GM23338 (cell line): ENCODE measurements at regions not wholly inside any gene's neighbourhood (a gene's known extent, or its start where the extent isn't known, plus 50 kb on each side); places are given as distances from the start of the nearest gene placed in this dataset.

Experiments used
- ATAC-seq: fragments of 200-7000 bp; cut with Tn5 transposase; 3 replicates; pipeline ENCODE4 v1.9.1; 2020
- DNase-seq: peaks from one replicate; pipeline ENCODE4 v3.0.0-alpha.2; 2015; ENCODE audit warnings: low spot score
- H2AFZ ChIP-seq: fragments of 200-600 bp; sonication (generic); 2 replicates; pipeline ENCODE4 v1.8.0; 2016; ENCODE audit warnings: antibody characterized with exemption, mild to moderate bottlenecking, moderate library complexity
- H3F3A ChIP-seq: fragments of 200-600 bp; sonication (generic); replicated peaks from 2 replicates; pipeline ENCODE4 v1.8.0; 2017; ENCODE audit warnings: antibody characterized with exemption, mixed run types, low read depth
- H3K27ac ChIP-seq: fragments of 200-600 bp; sonication (generic); 2 replicates; pipeline ENCODE4 v1.6.1; 2016; ENCODE audit warnings: low read depth
- H3K27me3 ChIP-seq: fragments of 200-600 bp; sonication (generic); 2 replicates; pipeline ENCODE4 v1.8.0; 2016; ENCODE audit warnings: mild to moderate bottlenecking, mixed run types, moderate library complexity; ENCODE audit not compliant: insufficient read depth
- H3K36me3 ChIP-seq: fragments of 200-600 bp; sonication (generic); 2 replicates; pipeline ENCODE4 v1.8.0; 2016; ENCODE audit warnings: mild to moderate bottlenecking; ENCODE audit not compliant: insufficient read depth
- H3K4me1 ChIP-seq: fragments of 200-600 bp; sonication (generic); 2 replicates; pipeline ENCODE4 v1.8.0; 2016; ENCODE audit warnings: mild to moderate bottlenecking, moderate library complexity; ENCODE audit not compliant: insufficient read depth
- H3K4me2 ChIP-seq: fragments of 200-600 bp; sonication (generic); 2 replicates; pipeline ENCODE4 v1.7.1; 2017; ENCODE audit warnings: mixed run types
- H3K4me3 ChIP-seq: fragments of 200-600 bp; sonication (generic); 2 replicates; pipeline ENCODE4 v1.6.1; 2016; ENCODE audit warnings: mixed run types
- H3K79me2 ChIP-seq: fragments of 200-600 bp; sonication (generic); replicated peaks from 2 replicates; pipeline ENCODE4 v1.8.0; 2017; ENCODE audit warnings: mild to moderate bottlenecking; ENCODE audit not compliant: insufficient read depth
- H3K9me2 ChIP-seq: fragments of 200-600 bp; sonication (generic); 2 replicates; pipeline ENCODE4 v1.8.0; 2017; ENCODE audit not compliant: insufficient read depth
- H4K20me1 ChIP-seq: fragments of 200-600 bp; sonication (generic); replicated peaks from 2 replicates; pipeline ENCODE4 v1.8.0; 2017; ENCODE audit warnings: mild to moderate bottlenecking; ENCODE audit not compliant: insufficient read depth
- H3K27ac Mint-ChIP-seq: 2 replicates; pipeline ENCODE4 v1.8.0; 2020; ENCODE audit warnings: inconsistent platforms, mild to moderate bottlenecking, moderate library complexity, mixed read lengths
- H3K27me3 Mint-ChIP-seq: 3 replicates; pipeline ENCODE4 v1.8.0; 2022; ENCODE audit warnings: low read depth, mild to moderate bottlenecking, moderate library complexity, mixed read lengths, inconsistent platforms; ENCODE audit not compliant: insufficient read depth, poor library complexity
- H3K36me3 Mint-ChIP-seq: 3 replicates; pipeline ENCODE4 v1.8.0; 2021; ENCODE audit warnings: low read depth, mild to moderate bottlenecking, inconsistent platforms, moderate library complexity, mixed read lengths
- H3K4me1 Mint-ChIP-seq: 3 replicates; pipeline ENCODE4 v1.8.0; 2020; ENCODE audit warnings: mild to moderate bottlenecking, inconsistent platforms, mixed read lengths
- H3K4me3 Mint-ChIP-seq: 3 replicates; pipeline ENCODE4 v1.8.0; 2021; ENCODE audit warnings: moderate library complexity, mild to moderate bottlenecking, inconsistent platforms, mixed read lengths
- H3K9me3 Mint-ChIP-seq: 3 replicates; pipeline ENCODE4 v1.8.0; 2020; ENCODE audit warnings: moderate library complexity, mild to moderate bottlenecking, inconsistent platforms, mixed read lengths
- CTCF ChIP-seq, 2 experiments: fragments of 200-600 bp in 1 of 2; sonication (generic) in 1 of 2; conservative IDR thresholded peaks; 2 replicates each; pipeline versions ENCODE4 v1.5.1 to v1.6.1; 2016 to 2017; ENCODE audit warnings: antibody characterized with exemption in 2 of 2, low read depth in 2 of 2, mild to moderate bottlenecking in 2 of 2, moderate library complexity in 1 of 2
- ETS1 ChIP-seq: IDR thresholded peaks from 2 replicates; pipeline ENCODE4 v1.6.1; 2016; ENCODE audit warnings: antibody characterized with exemption
- JUNB ChIP-seq: IDR thresholded peaks from one replicate; pipeline ENCODE4 v1.6.1; 2016; ENCODE audit warnings: antibody characterized with exemption; ENCODE audit not compliant: unreplicated experiment
- STAT1 ChIP-seq: IDR thresholded peaks from one replicate; pipeline ENCODE4 v1.6.1; 2016; ENCODE audit warnings: antibody characterized with exemption; ENCODE audit not compliant: unreplicated experiment
- ZNF331 ChIP-seq: fragments of 250-450 bp; sonication (Bioruptor Pico); IDR thresholded peaks from 2 replicates; pipeline ENCODE4 v1.5.0; 2020; ENCODE audit warnings: low read depth, mild to moderate bottlenecking, moderate library complexity

GRCh38 chr4:125735102-125735501 is 420.3 kb downstream of the FAT4 start:
- no peak for TF ChIP-seq ZNF331
- Mint-ChIP-seq H3K4me1 (peaks cover 40% of the 10 kb centered on the region), H3K36me3 (peaks cover 7% of the 10 kb centered on the region; the same call in 2 of the 3 replicates), H3K27me3 (no peaks in the 10 kb centered on the region), H3K27ac (peak overlapping the region; percentile 49), H3K9me3 (no peaks in the 10 kb centered on the region), H3K4me3 (no peak overlapping the region)
- Histone ChIP-seq H4K20me1 (no peaks in the 10 kb centered on the region), H3K36me3 (no peaks in the 10 kb centered on the region), H2AFZ (no peak overlapping the region), H3K27ac (0 out of 2 replicates have a peak overlapping the region, but pooled peaks have one; percentile 0), H3F3A (no peaks in the 10 kb centered on the region), H3K4me1 (peaks cover 16% of the 10 kb centered on the region), H3K79me2 (no peaks in the 10 kb centered on the region), H3K9me2 (no peaks in the 10 kb centered on the region), H3K27me3 (no peaks in the 10 kb centered on the region), H3K4me3 (no peak overlapping the region), H3K4me2 (no peak overlapping the region)
- peak; percentile 64 for DNase-seq
- ATAC-seq: peak; percentile 92

GRCh38 chr4:125736057-125736456 is 421.3 kb downstream of the FAT4 start:
- peak overlapping the region; percentile 90 for H3K27ac Mint-ChIP-seq
- H3K36me3 Mint-ChIP-seq: peaks cover 7% of the 10 kb centered on the region; the same call in 2 of the 3 replicates
- peaks cover 35% of the 10 kb centered on the region for H3K4me1 Mint-ChIP-seq
- peak; percentile 40 to 41 for TF ChIP-seq CTCF (conservative IDR thresholded peaks at IDR 0.05; ENCODE audit: low read depth in 2 of 2)
- TF ChIP-seq ETS1: no peak
- no peak overlapping the region for H3K4me3 Mint-ChIP-seq
- H3K9me3 Mint-ChIP-seq: no peaks in the 10 kb centered on the region
- no peak; the same call in 2 of the 3 replicates for ATAC-seq
- Histone ChIP-seq H3K36me3 (no peaks in the 10 kb centered on the region), H3K9me2 (no peaks in the 10 kb centered on the region), H4K20me1 (no peaks in the 10 kb centered on the region), H3K4me1 (peaks cover 16% of the 10 kb centered on the region), H3K79me2 (no peaks in the 10 kb centered on the region), H3F3A (no peaks in the 10 kb centered on the region), H3K4me2 (no peak overlapping the region), H2AFZ (no peak overlapping the region), H3K4me3 (no peak overlapping the region), H3K27ac (no peak overlapping the region), H3K27me3 (no peaks in the 10 kb centered on the region)
- DNase-seq: peak; percentile 67
- no peaks in the 10 kb centered on the region for H3K27me3 Mint-ChIP-seq

- Histone ChIP-seq H3K36me3 (no peaks in the 10 kb centered on the region), H2AFZ (peak overlapping the region; percentile 67; the same call in 1 of the 2 replicates), H3K4me1 (peaks cover 13% of the 10 kb centered on the region), H3K9me2 (no peaks in the 10 kb centered on the region), H3K27me3 (no peaks in the 10 kb centered on the region), H3K4me3 (no peak overlapping the region), H3K79me2 (no peaks in the 10 kb centered on the region), H3K27ac (no peak overlapping the region), H3K4me2 (no peak overlapping the region), H4K20me1 (no peaks in the 10 kb centered on the region), H3F3A (no peaks in the 10 kb centered on the region)
- peaks cover 28% of the 10 kb centered on the region for H3K4me1 Mint-ChIP-seq
- no peak for DNase-seq
- H3K36me3 Mint-ChIP-seq: peaks cover 14% of the 10 kb centered on the region
- peaks cover 3% of the 10 kb centered on the region for H3K27me3 Mint-ChIP-seq
- no peak for ATAC-seq
- no peak overlapping the region for H3K27ac Mint-ChIP-seq
- H3K4me3 Mint-ChIP-seq: no peak overlapping the region
- peaks cover 12% of the 10 kb centered on the region; the same call in 2 of the 3 replicates for H3K9me3 Mint-ChIP-seq
- no peak for TF ChIP-seq STAT1
- no peak for TF ChIP-seq ZNF331
- TF ChIP-seq JUNB: no peak
These were observed 425.0 kb downstream of the FAT4 start for GRCh38 chr4:125739760-125740159.
